Ishikawa (cell line): ENCODE measurements at regions not wholly inside any gene's neighbourhood (a gene's known extent, or its start where the extent isn't known, plus 50 kb on each side); places are given as distances from the start of the nearest gene placed in this dataset.

ENCODE experiments used
- MAX ChIP-seq: IDR thresholded peaks from 2 replicates; pipeline ENCODE4 v1.6.1; 2012
- NFIC ChIP-seq: IDR thresholded peaks from 2 replicates; pipeline ENCODE4 v1.6.1; 2012
- RAD21 ChIP-seq: IDR thresholded peaks from 2 replicates; pipeline ENCODE4 v1.6.1; 2012; ENCODE audit warnings: low read depth
- REST ChIP-seq: IDR thresholded peaks from 2 replicates; pipeline ENCODE4 v1.6.1; 2012; ENCODE audit warnings: low read depth, mild to moderate bottlenecking
- TAF1 ChIP-seq: IDR thresholded peaks from 2 replicates; pipeline ENCODE4 v1.6.1; 2012; ENCODE audit warnings: low read depth, mild to moderate bottlenecking
- TCF12 ChIP-seq: IDR thresholded peaks from 2 replicates; pipeline ENCODE4 v1.6.1; 2012; ENCODE audit warnings: low read depth
- USF1 ChIP-seq: IDR thresholded peaks from 2 replicates; pipeline ENCODE4 v1.6.1; 2012
- ZBTB7A ChIP-seq: IDR thresholded peaks from 2 replicates; pipeline ENCODE4 v1.6.1; 2012; ENCODE audit warnings: low read depth

- no peak for TF ChIP-seq USF1
- no peak for TF ChIP-seq REST
- TF ChIP-seq MAX, result no peak
- no peak for TF ChIP-seq TCF12
- no peak for TF ChIP-seq TAF1
- no peak for TF ChIP-seq RAD21
- no peak for TF ChIP-seq ZBTB7A
- TF ChIP-seq NFIC, result no peak
These were observed 255.2 kb downstream of the RAD51AP2 start for GRCh38 chr2:17262854-17263569.
